GM12865 (cell line): ENCODE measurements at regions not wholly inside any gene's neighbourhood (a gene's known extent, or its start where the extent isn't known, plus 50 kb on each side); places are given as distances from the start of the nearest gene placed in this dataset.
"Not testable (repeated sequence)": the region's sequence is repeated elsewhere in the genome, so short reads cannot be mapped to it uniquely, and the experiment has no call there.

Experiments used
- DNase-seq: peaks from one replicate; pipeline ENCODE4 v3.0.0; 2010; ENCODE audit warnings: low read depth
- H3K4me3 ChIP-seq: 2 replicates; pipeline ENCODE4 v1.5.1; 2011; ENCODE audit warnings: mild to moderate bottlenecking, low read depth, low read length, control low read depth
- TF ChIP-seq, protein P1 (sequence below): IDR thresholded peaks from 2 replicates; pipeline ENCODE4 v1.5.1; 2011; ENCODE audit warnings: low read length, control low read depth, low read depth, inconsistent platforms; ENCODE audit not compliant: insufficient read depth; ENCODE audit errors: missing control alignments

DNA sequence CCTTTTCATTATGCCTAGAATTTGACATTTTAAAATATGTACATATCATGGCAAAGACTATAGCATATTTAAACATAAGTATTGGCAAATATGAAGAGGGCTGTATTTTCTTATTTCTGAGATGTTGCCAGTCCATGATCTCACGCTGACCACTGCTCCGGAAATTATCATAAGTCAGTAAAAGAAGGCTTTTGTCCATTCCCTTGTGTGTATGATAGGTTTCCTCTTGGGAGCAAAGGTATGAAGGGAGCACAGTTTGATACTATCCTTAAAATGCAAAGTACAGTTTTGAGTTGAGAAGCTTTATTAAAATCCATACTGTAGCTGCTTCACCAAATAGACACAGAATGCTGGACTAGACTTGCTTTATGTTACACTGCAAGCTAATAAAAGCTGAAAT, 52.6 kb upstream of the AGA start:
- no peak overlapping the region for H3K4me3 ChIP-seq
- TF ChIP-seq, protein P1, sequence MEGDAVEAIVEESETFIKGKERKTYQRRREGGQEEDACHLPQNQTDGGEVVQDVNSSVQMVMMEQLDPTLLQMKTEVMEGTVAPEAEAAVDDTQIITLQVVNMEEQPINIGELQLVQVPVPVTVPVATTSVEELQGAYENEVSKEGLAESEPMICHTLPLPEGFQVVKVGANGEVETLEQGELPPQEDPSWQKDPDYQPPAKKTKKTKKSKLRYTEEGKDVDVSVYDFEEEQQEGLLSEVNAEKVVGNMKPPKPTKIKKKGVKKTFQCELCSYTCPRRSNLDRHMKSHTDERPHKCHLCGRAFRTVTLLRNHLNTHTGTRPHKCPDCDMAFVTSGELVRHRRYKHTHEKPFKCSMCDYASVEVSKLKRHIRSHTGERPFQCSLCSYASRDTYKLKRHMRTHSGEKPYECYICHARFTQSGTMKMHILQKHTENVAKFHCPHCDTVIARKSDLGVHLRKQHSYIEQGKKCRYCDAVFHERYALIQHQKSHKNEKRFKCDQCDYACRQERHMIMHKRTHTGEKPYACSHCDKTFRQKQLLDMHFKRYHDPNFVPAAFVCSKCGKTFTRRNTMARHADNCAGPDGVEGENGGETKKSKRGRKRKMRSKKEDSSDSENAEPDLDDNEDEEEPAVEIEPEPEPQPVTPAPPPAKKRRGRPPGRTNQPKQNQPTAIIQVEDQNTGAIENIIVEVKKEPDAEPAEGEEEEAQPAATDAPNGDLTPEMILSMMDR, result no peak
- DNase-seq, result no peak

GRCh38 chr4:177495626-177496025, 53.4 kb upstream of the AGA start:
- DNase-seq, result not testable (repeated sequence)

DNA sequence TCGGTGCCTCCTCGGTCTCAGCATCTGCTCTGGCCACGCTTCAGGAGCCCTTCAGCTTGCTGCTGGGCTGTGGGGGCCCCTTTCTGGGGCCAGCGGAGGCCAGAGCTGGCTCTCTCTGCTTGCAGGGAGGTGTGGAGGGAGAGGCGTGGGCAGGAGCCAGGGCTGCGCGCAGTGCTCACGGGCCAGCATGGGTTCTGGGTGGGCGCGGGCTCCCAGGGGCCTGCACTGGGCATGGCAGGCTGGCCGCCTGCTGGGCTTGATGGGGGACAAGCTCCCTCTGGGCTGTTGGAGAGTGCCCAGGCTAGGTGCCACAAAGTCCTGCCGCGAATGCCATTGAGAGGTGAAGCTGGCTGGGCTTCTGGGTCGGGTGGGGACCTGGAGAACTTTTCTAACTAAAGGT, 57.3 kb upstream of the AGA start:
- no peak overlapping the region for H3K4me3 ChIP-seq
- no peak for DNase-seq
- TF ChIP-seq, protein P1, result no peak

More at GRCh38 chr4:177495626-177496025, 53.4 kb upstream of the AGA start:
- not testable (repeated sequence) for H3K4me3 ChIP-seq

DNA sequence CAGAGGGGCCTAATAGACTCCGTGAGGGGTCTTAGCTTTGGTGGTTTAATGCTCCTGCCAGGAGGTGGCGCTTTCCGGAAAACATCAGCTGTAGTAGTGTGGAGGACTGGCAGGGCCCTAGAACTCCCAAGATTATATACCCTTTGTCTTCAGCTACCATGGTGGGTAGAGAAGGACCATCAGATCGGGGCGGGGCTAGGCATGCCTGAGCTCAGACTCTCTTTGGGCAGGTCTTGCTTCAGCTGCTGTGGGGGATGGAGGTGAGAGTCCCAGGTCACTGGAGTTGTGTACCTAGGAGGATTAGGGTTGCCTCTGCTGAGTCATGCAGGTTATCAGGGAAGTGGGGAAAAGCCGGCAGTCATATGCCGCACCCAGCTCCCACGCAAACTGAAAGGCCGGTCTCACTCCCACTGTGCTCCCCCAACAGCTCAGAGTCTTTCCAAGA, 63.0 kb upstream of the AGA start:
- no peak for DNase-seq
- TF ChIP-seq, protein P1, result no peak
- no peak overlapping the region for H3K4me3 ChIP-seq

- TF ChIP-seq, protein P1, result no peak
- no peak overlapping the region for H3K4me3 ChIP-seq
- DNase-seq, result no peak
Observed at GRCh38 chr4:177508662-177509061, 66.4 kb upstream of the AGA start.

DNA sequence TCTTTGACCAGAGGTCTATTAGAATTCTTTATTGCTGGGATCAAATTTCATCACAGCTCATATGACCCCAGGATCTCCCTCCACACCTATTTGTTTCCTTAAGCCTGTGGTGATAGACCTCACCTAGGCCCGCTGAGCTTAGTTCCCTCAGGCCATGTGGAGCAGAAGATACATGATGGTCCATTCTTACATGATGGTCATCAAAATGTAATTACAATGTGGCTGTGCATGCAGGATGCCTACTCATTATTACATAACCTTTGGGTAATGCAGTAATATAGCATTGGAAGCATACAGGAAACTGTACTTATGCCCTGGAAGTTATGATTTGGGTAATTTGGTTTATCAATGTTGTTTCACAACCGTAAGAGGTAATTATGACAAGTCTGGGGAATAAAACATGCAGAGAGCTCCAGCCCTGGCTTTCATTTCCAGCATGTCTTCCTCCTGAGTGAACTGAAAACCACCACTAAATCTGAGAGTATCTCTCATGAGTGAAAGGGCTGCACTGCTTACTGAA, 67.0 kb upstream of the AGA start:
- TF ChIP-seq, protein P1, result no peak
- no peak for DNase-seq
- no peak overlapping the region for H3K4me3 ChIP-seq

DNA sequence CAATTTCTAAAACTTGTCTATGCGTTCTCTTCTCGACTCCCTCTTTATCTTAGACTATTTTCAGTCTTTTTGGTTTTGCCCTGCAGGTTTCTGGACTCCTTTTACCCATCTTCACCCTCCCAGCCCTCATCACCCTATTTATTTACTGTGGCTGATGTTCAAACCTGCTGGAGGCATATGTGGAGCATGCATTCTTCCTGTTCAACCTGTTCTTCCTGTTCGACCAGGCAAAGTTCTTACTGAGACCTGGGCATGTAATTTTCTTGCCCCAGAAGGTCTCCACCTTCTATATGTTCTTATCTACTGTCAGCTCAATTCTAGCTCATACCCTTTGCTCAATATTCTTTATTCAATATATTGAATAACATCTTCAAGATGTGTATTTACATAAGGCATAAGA, 69.4 kb upstream of the AGA start:
- no peak for DNase-seq
- H3K4me3 ChIP-seq, result no peak overlapping the region
- TF ChIP-seq, protein P1, result no peak
